ENCODE measurements at regions not wholly inside any gene's neighbourhood (a gene's known extent, or its start where the extent isn't known, plus 50 kb on each side); places are given as distances from the start of the nearest gene placed in this dataset.
"Not testable (repeated sequence)": the region's sequence is repeated elsewhere in the genome, so short reads cannot be mapped to it uniquely, and the experiment has no call there.

- H3K27ac ChIP-seq, result no peak overlapping the region
- intact Hi-C loops (cut with DNase I; ENCODE audit: low total_unique reads), result no loop called here
Measured at GRCh38 chr6:94859924-94860323, 717.4 kb upstream of the MANEA start.

GRCh38 chr6:94856999-94857398 lies 720.3 kb upstream of the MANEA start:
- H3K4me1 ChIP-seq; H3K9me3 ChIP-seq; H3K36me3 ChIP-seq; DNase-seq; intact Hi-C loops (cut with DNase I; ENCODE audit: low total_unique reads); H3K4me3 ChIP-seq; H3K27me3 ChIP-seq; H3K27ac ChIP-seq: not testable (repeated sequence)

More at GRCh38 chr6:94859924-94860323, 717.4 kb upstream of the MANEA start:
- no peak overlapping the region for H3K4me3 ChIP-seq
- TF ChIP-seq POLR2A (IDR thresholded peaks at IDR 0.05) (no peak), CTCF (IDR thresholded peaks at IDR 0.05) (no peak)
- no peak for DNase-seq
- no peaks in the 10 kb centered on the region for H3K9me3 ChIP-seq
- no peaks in the 10 kb centered on the region for H3K36me3 ChIP-seq
- no peaks in the 10 kb centered on the region for H3K4me1 ChIP-seq
- no peaks in the 10 kb centered on the region for H3K27me3 ChIP-seq

GRCh38 chr6:94851329-94851728 lies 726.0 kb upstream of the MANEA start:
- H3K4me1 ChIP-seq; H3K4me3 ChIP-seq; DNase-seq; intact Hi-C loops (cut with DNase I; ENCODE audit: low total_unique reads); H3K27ac ChIP-seq; H3K27me3 ChIP-seq; H3K36me3 ChIP-seq; H3K9me3 ChIP-seq: not testable (repeated sequence)

GRCh38 chr6:94845742-94846141 lies 731.6 kb upstream of the MANEA start:
- DNase-seq, result no peak
- Histone ChIP-seq H3K27me3 (no peaks in the 10 kb centered on the region), H3K27ac (no peak overlapping the region), H3K4me3 (no peak overlapping the region), H3K4me1 (no peaks in the 10 kb centered on the region), H3K9me3 (no peaks in the 10 kb centered on the region), H3K36me3 (no peaks in the 10 kb centered on the region)
- intact Hi-C loops (cut with DNase I; ENCODE audit: low total_unique reads), result no loop called here
- TF ChIP-seq POLR2A (IDR thresholded peaks at IDR 0.05) (no peak), CTCF (IDR thresholded peaks at IDR 0.05) (no peak)

GRCh38 chr6:94835264-94835663 lies 742.1 kb upstream of the MANEA start:
- Histone ChIP-seq H3K36me3 (no peaks in the 10 kb centered on the region), H3K27ac (no peak overlapping the region), H3K9me3 (no peaks in the 10 kb centered on the region), H3K4me1 (no peaks in the 10 kb centered on the region), H3K27me3 (no peaks in the 10 kb centered on the region), H3K4me3 (no peak overlapping the region)
- no peak for DNase-seq
- intact Hi-C loops (cut with DNase I; ENCODE audit: low total_unique reads), result no loop called here
- no peak for TF ChIP-seq CTCF (IDR thresholded peaks at IDR 0.05)
- TF ChIP-seq POLR2A (IDR thresholded peaks at IDR 0.05), result no peak

GRCh38 chr6:94813806-94814205 lies 763.5 kb upstream of the MANEA start:
- intact Hi-C loops (cut with DNase I; ENCODE audit: low total_unique reads), result no loop called here
- Histone ChIP-seq H3K9me3 (no peaks in the 10 kb centered on the region), H3K27ac (no peak overlapping the region), H3K4me1 (no peaks in the 10 kb centered on the region), H3K27me3 (no peaks in the 10 kb centered on the region), H3K36me3 (no peaks in the 10 kb centered on the region), H3K4me3 (no peak overlapping the region)
- TF ChIP-seq POLR2A (IDR thresholded peaks at IDR 0.05), result no peak
- TF ChIP-seq CTCF (IDR thresholded peaks at IDR 0.05), result no peak
- DNase-seq, result no peak
